ENCODE measurements at regions not wholly inside any gene's neighbourhood (a gene's known extent, or its start where the extent isn't known, plus 50 kb on each side); places are given as distances from the start of the nearest gene placed in this dataset.

- intact Hi-C loops (cut with micrococcal nuclease): no loop called here
- Mint-ChIP-seq H3K27ac (no peak overlapping the region), H3K4me3 (no peak overlapping the region), H3K4me1 (no peaks in the 10 kb centered on the region), H3K27me3 (ENCODE audit: low read depth in 2 of 2) (no peaks in the 10 kb centered on the region), H3K36me3 (no peaks in the 10 kb centered on the region), H3K9me3 (peaks cover 0 to 2% of the 10 kb centered on the region in 2 donors)
- ATAC-seq (no peak), DNase-seq (no peak)
- H3K4me1 ChIP-seq (ENCODE audit: control insufficient read depth, insufficient read depth, low read length): peaks cover 9% of the 10 kb centered on the region
- no peaks in the 10 kb centered on the region for H3K9me3 ChIP-seq (ENCODE audit: control insufficient read depth, insufficient read depth, low read length)
- no peak overlapping the region for H3K27ac ChIP-seq (ENCODE audit: low read length)
- no peak overlapping the region for H3K4me3 ChIP-seq (ENCODE audit: low read length)
- H3K36me3 ChIP-seq (ENCODE audit: control insufficient read depth, insufficient read depth, low read length): no peaks in the 10 kb centered on the region
- no peak for TF ChIP-seq CTCF (IDR thresholded peaks at IDR 0.05)
- WGBS (ENCODE audit: insufficient coverage): 95% methylated on average over 11 of the region's 11 CpGs
- no peaks in the 10 kb centered on the region for H3K27me3 ChIP-seq (ENCODE audit: control insufficient read depth, insufficient read depth, low read length)
Observed at GRCh38 chr10:124282326-124282725, 136.4 kb downstream of the OAT start.

- Histone ChIP-seq H3K27ac (ENCODE audit: low read length) (no peak overlapping the region), H3K36me3 (ENCODE audit: control insufficient read depth, insufficient read depth, low read length) (no peaks in the 10 kb centered on the region), H3K4me3 (ENCODE audit: low read length) (no peak overlapping the region), H3K27me3 (ENCODE audit: control insufficient read depth, insufficient read depth, low read length) (no peaks in the 10 kb centered on the region), H3K9me3 (ENCODE audit: control insufficient read depth, insufficient read depth, low read length) (no peaks in the 10 kb centered on the region), H3K4me1 (ENCODE audit: control insufficient read depth, insufficient read depth, low read length) (peaks cover 9% of the 10 kb centered on the region)
- H3K27ac Mint-ChIP-seq: no peak overlapping the region
- H3K9me3 Mint-ChIP-seq: peaks cover 0 to 2% of the 10 kb centered on the region in 2 donors
- ATAC-seq (no peak), DNase-seq (no peak)
- H3K4me3 Mint-ChIP-seq: no peak overlapping the region
- H3K27me3 Mint-ChIP-seq (ENCODE audit: low read depth in 2 of 2): peaks cover 0 to 2% of the 10 kb centered on the region in 2 donors
- intact Hi-C loops (cut with micrococcal nuclease): no loop called here
- no peak for TF ChIP-seq CTCF (IDR thresholded peaks at IDR 0.05)
- no peaks in the 10 kb centered on the region for H3K36me3 Mint-ChIP-seq
- WGBS (ENCODE audit: insufficient coverage): 87% methylated on average over 10 of the region's 10 CpGs
- no peaks in the 10 kb centered on the region for H3K4me1 Mint-ChIP-seq
Observed at GRCh38 chr10:124281666-124282065, 137.1 kb downstream of the OAT start.

GRCh38 chr10:124280916-124281315 lies 137.8 kb downstream of the OAT start:
- no peak for DNase-seq
- intact Hi-C loops (cut with micrococcal nuclease): no loop called here
- Histone ChIP-seq H3K4me1 (ENCODE audit: control insufficient read depth, insufficient read depth, low read length) (peaks cover 5% of the 10 kb centered on the region), H3K4me3 (ENCODE audit: low read length) (no peak overlapping the region), H3K27me3 (ENCODE audit: control insufficient read depth, insufficient read depth, low read length) (no peaks in the 10 kb centered on the region), H3K36me3 (ENCODE audit: control insufficient read depth, insufficient read depth, low read length) (no peaks in the 10 kb centered on the region), H3K9me3 (ENCODE audit: control insufficient read depth, insufficient read depth, low read length) (no peaks in the 10 kb centered on the region), H3K27ac (ENCODE audit: low read length) (no peak overlapping the region)
- no peak overlapping the region for H3K27ac Mint-ChIP-seq
- peaks cover 0 to 2% of the 10 kb centered on the region in 2 donors for H3K9me3 Mint-ChIP-seq
- no peak for ATAC-seq
- H3K4me1 Mint-ChIP-seq: no peaks in the 10 kb centered on the region
- no peak overlapping the region for H3K4me3 Mint-ChIP-seq
- WGBS (ENCODE audit: insufficient coverage): 86% methylated on average over 5 of the region's 5 CpGs
- peaks cover 0 to 2% of the 10 kb centered on the region in 2 donors for H3K27me3 Mint-ChIP-seq (ENCODE audit: low read depth in 2 of 2)
- no peak for TF ChIP-seq CTCF (IDR thresholded peaks at IDR 0.05)
- no peaks in the 10 kb centered on the region for H3K36me3 Mint-ChIP-seq

GRCh38 chr10:124279882-124280281 lies 138.8 kb downstream of the OAT start:
- Mint-ChIP-seq H3K27ac (no peak overlapping the region), H3K36me3 (no peaks in the 10 kb centered on the region), H3K9me3 (peaks cover 0 to 2% of the 10 kb centered on the region in 2 donors), H3K27me3 (ENCODE audit: low read depth in 2 of 2) (peaks cover 0 to 5% of the 10 kb centered on the region in 2 donors), H3K4me1 (no peaks in the 10 kb centered on the region), H3K4me3 (no peak overlapping the region)
- no peaks in the 10 kb centered on the region for H3K9me3 ChIP-seq (ENCODE audit: control insufficient read depth, insufficient read depth, low read length)
- no peak for TF ChIP-seq CTCF (IDR thresholded peaks at IDR 0.05)
- WGBS (ENCODE audit: insufficient coverage): 85% methylated on average over 8 of the region's 8 CpGs
- H3K36me3 ChIP-seq (ENCODE audit: control insufficient read depth, insufficient read depth, low read length): no peaks in the 10 kb centered on the region
- no peaks in the 10 kb centered on the region for H3K4me1 ChIP-seq (ENCODE audit: control insufficient read depth, insufficient read depth, low read length)
- intact Hi-C loops (cut with micrococcal nuclease): no loop called here
- H3K27me3 ChIP-seq (ENCODE audit: control insufficient read depth, insufficient read depth, low read length): no peaks in the 10 kb centered on the region
- ATAC-seq (no peak), DNase-seq (no peak)
- H3K4me3 ChIP-seq (ENCODE audit: low read length): no peak overlapping the region
- no peak overlapping the region for H3K27ac ChIP-seq (ENCODE audit: low read length)
